Ovary (tissue), 7 donors: ENCODE measurements at regions not wholly inside any gene's neighbourhood (a gene's known extent, or its start where the extent isn't known, plus 50 kb on each side); places are given as distances from the start of the nearest gene placed in this dataset.

ENCODE experiments used
- DNase-seq, 5 donors: peaks; one replicate each; pipeline ENCODE4 v3.0.0-alpha.2; 2019 to 2020
- H3K27ac ChIP-seq, 2 donors: fragments of 200-600 bp; one replicate each; pipeline versions ENCODE4 v1.5.1 to v1.8.0; 2019 to 2022
- H3K27me3 ChIP-seq: fragments of 200-600 bp; one replicate; pipeline ENCODE4 v1.8.0; 2022
- H3K36me3 ChIP-seq: fragments of 200-600 bp; sonication (generic); one replicate; pipeline ENCODE4 v1.5.1; 2019
- H3K4me1 ChIP-seq: one replicate; pipeline ENCODE4 v1.8.1; 2013; ENCODE audit warnings: mild to moderate bottlenecking, moderate library complexity; ENCODE audit not compliant: insufficient read depth
- H3K4me3 ChIP-seq: fragments of 200-600 bp; sonication (generic); one replicate; pipeline ENCODE4 v1.5.1; 2017
- H3K9me3 ChIP-seq, 2 donors: fragments of 200-600 bp in 1 of 2; sonication (generic) in 1 of 2; one replicate each; pipeline versions ENCODE4 v1.5.1 to v1.8.1; 2013 to 2019; ENCODE audit warnings: mild to moderate bottlenecking in 1 of 2, moderate library complexity in 1 of 2
- CTCF ChIP-seq, 3 donors: fragments of 450-650 bp in 2 of 3; fragments of 200-600 bp in 1 of 3; IDR thresholded peaks; one replicate each; pipeline versions ENCODE4 v1.5.1 to v1.8.0; 2016 to 2022; ENCODE audit warnings: antibody characterized with exemption in 3 of 3, mild to moderate bottlenecking in 1 of 3
- EP300 ChIP-seq: sonication (generic); formaldehyde crosslinking; IDR thresholded peaks from one replicate; pipeline ENCODE4 v1.6.1; 2017; ENCODE audit warnings: antibody characterized with exemption
- POLR2A ChIP-seq: fragments of 450-650 bp; IDR thresholded peaks from one replicate; pipeline ENCODE4 v1.6.1; 2017; ENCODE audit warnings: antibody characterized with exemption, mild to moderate bottlenecking, moderate library complexity
- WGBS, 3 donors: extraction: QIAGEN DNeasy Blood & Tissue Kit in 1 of 3; methylation state at CpG; one replicate each; pipeline versions ENCODE4 v1.1.5 to v1.1.7; 2013 to 2017; 5-methylcytosine and 5-hydroxymethylcytosine counted together
- intact Hi-C, 4 donors: fragments of 100-400 bp; cut with DNase I; formaldehyde crosslinking; loops; one replicate each; pipeline versions ENCODE4 v1.11.0 to v1.15.1; 2022 to 2023
- donor health status: DM: no; HTN: no; CAD: no; lungs with moderate emphysema.
- donor health status: DM: no; HTN: no; CAD: no.
- donor health status: Bipolar disorder and iron deficiency.
- donor health status: DM: no; HTN: no; CAD: no.
- donor health status: DM: yes; HTN: yes; CAD: no.

- intact Hi-C loops = no loop called here
- Histone ChIP-seq H3K36me3 (no peaks in the 10 kb centered on the region), H3K27me3 (no peaks in the 10 kb centered on the region), H3K4me3 (no peak overlapping the region), H3K9me3 (peaks cover 0 to 5% of the 10 kb centered on the region in 2 donors), H3K4me1 (no peaks in the 10 kb centered on the region), H3K27ac (no peak overlapping the region)
- no peak for DNase-seq
- TF ChIP-seq CTCF (IDR thresholded peaks at IDR 0.05) (no peak), EP300 (no peak), POLR2A (no peak)
- WGBS, 3 donors = 95 to 98% (median 97%) methylated on average over 2 of the region's 2 CpGs
Measured at GRCh38 chr12:42905419-42905705, 315.8 kb upstream of the PRICKLE1 start.

- no peak for DNase-seq
- Histone ChIP-seq H3K4me3 (no peak overlapping the region), H3K27ac (no peak overlapping the region), H3K9me3 (peaks cover 0 to 5% of the 10 kb centered on the region in 2 donors), H3K36me3 (no peaks in the 10 kb centered on the region), H3K4me1 (no peaks in the 10 kb centered on the region), H3K27me3 (no peaks in the 10 kb centered on the region)
- no peak for TF ChIP-seq POLR2A
- TF ChIP-seq CTCF (IDR thresholded peaks at IDR 0.05) = no peak
- no peak for TF ChIP-seq EP300
- 64 to 66% (median 66%) methylated on average over 12 of the region's 12 CpGs for WGBS, 3 donors
- intact Hi-C loops = no loop called here
Measured at GRCh38 chr12:42904683-42905418, 315.3 kb upstream of the PRICKLE1 start.

GRCh38 chr12:42903736-42904135 is 314.2 kb upstream of the PRICKLE1 start:
- H3K36me3 ChIP-seq = no peaks in the 10 kb centered on the region
- no peaks in the 10 kb centered on the region for H3K4me1 ChIP-seq
- TF ChIP-seq EP300 = no peak
- no peak for TF ChIP-seq CTCF (IDR thresholded peaks at IDR 0.05)
- WGBS, 3 donors = 16 to 66% (median 39%) methylated on average over 3 of the region's 3 CpGs
- H3K4me3 ChIP-seq = no peak overlapping the region
- DNase-seq = no peak
- no peaks in the 10 kb centered on the region for H3K27me3 ChIP-seq
- no peak overlapping the region for H3K27ac ChIP-seq
- intact Hi-C loops = no loop called here
- peaks cover 0 to 5% of the 10 kb centered on the region in 2 donors for H3K9me3 ChIP-seq

GRCh38 chr12:42902001-42902400 is 312.5 kb upstream of the PRICKLE1 start:
- no peaks in the 10 kb centered on the region for H3K4me1 ChIP-seq
- DNase-seq = no peak
- no peak overlapping the region for H3K4me3 ChIP-seq
- no peak for TF ChIP-seq POLR2A
- no peak overlapping the region for H3K27ac ChIP-seq
- peaks cover 0 to 5% of the 10 kb centered on the region in 2 donors for H3K9me3 ChIP-seq
- intact Hi-C loops = no loop called here
- no peaks in the 10 kb centered on the region for H3K36me3 ChIP-seq
- H3K27me3 ChIP-seq = no peaks in the 10 kb centered on the region
- 97 to 100% (median 98%) methylated on average over 2 of the region's 2 CpGs for WGBS, 3 donors

GRCh38 chr12:42893803-42894202 is 304.3 kb upstream of the PRICKLE1 start:
- Histone ChIP-seq H3K4me1 (no peaks in the 10 kb centered on the region), H3K36me3 (no peaks in the 10 kb centered on the region), H3K27ac (no peak overlapping the region), H3K4me3 (no peak overlapping the region), H3K9me3 (no peaks in the 10 kb centered on the region), H3K27me3 (no peaks in the 10 kb centered on the region)
- WGBS, 3 donors = 88 to 94% (median 94%) methylated on average over 2 of the region's 2 CpGs
- intact Hi-C loops = no loop called here
- TF ChIP-seq EP300 (no peak), CTCF (IDR thresholded peaks at IDR 0.05) (no peak), POLR2A (no peak)
- no peak for DNase-seq
